RPMI7951 (cell line): ENCODE measurements at regions not wholly inside any gene's neighbourhood (a gene's known extent, or its start where the extent isn't known, plus 50 kb on each side); places are given as distances from the start of the nearest gene placed in this dataset.

ENCODE experiments used
- DNase-seq: peaks from one replicate; pipeline ENCODE4 v3.0.0-alpha.2; 2012; ENCODE audit warnings: low read depth

- DNase-seq = no peak
These were observed 179.6 kb downstream of the CSNK2A3 start for GRCh38 chr11:11173316-11174025.

DNA sequence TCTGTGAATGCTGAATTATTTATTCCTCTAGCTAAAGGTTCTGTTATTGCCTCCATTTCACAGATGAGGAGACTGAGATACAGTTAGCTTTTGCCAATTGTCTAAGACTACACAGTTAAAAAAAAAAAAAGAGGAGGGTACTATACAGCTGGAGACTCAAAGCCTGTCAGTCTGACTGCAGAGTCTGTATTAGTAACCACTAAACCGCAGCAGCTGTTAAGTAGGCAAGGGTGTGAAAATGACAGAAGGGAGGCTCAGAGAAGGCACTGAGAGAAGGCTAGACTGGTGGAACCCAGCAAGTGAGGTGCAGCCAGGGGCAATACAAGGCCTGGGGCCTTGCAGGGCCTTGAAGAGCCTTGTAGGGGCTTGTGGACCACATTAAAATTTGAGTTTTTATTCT is 181.2 kb downstream of the CSNK2A3 start:
- DNase-seq = peak; percentile 53

DNA sequence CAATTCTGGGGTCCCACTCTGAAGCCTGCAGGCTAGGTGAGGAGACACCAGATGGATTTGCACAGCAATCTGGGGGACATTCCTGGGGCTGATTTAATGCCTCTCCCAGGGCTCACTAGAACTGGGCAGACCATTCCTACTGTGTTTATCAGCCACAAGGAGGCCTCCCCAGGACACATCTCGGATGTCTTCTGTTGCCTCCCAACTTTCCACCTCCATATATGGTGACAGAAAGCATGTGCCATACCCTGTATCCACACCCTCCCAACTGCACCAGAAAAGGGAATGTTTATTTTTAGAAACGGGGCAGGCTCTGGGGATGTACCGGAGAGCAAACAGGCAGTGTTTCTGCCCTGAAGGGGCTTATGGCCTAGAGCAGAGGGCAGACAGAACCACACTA is 181.8 kb downstream of the CSNK2A3 start:
- DNase-seq = peak; percentile 42

DNA sequence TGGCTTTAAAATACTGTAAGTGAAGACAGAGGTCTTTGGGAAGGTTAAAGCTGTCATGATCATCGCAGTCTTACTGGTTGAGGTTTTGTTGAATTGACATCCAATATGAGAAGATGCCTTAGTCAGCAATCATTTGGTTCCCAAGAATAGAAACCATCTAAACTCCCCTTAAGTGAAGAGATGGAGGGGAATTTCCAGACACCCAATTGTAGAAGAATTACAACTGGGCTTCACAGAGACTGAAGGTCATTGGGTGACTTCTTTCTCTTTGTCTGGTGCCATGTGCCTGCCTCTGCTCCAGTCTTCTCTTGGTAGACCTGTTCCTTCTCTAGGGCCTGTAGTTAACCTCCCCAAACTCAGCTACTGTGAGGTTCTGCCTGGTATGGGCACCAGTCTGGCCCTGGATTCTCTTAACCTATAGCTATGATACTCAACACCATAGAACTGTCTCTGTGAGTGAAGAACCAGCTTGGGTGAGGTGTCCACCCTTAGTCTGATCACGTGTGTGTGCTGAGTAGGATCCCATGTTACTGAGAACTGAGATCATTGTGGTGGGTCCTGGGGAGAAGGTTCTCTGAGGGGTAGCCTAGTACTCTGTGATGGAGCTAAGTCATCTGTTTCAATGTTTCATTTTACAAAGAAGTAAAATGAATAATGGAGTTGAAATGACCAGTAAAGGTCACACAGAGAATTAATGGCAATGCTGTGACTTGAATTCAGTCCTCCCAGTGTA is 182.5 kb downstream of the CSNK2A3 start:
- no peak for DNase-seq

DNA sequence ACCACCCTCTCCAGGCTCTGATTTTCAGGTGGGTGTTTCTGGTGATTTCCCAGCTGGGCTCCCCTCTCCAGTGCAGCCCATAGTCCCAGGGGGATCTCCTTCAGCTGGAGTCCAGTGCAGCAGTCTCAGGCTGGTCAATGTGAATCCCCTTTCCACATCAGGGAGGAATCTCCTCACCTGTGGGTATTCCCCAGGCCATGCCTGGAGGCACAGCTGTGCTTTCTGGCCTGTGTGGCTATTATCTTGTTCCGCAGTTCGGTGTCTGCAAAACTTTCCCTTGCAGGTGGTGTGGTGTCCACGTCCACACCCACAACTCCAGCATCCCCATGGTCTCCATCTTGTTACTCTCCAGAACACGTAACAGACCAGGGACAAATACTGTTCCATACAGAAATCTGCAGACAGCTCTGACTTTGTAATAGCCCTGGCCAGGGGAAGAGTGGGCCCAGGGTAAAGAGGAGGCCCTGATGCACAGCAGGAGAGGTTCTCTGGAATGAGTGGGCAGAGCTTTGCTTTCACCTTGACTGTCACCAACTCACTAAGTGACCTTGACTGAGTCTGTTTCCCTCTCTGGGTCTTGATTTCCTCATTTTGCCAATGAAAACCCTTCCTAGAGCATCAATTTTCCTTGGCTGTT is 183.2 kb downstream of the CSNK2A3 start:
- DNase-seq = no peak

GRCh38 chr11:11167806-11168205 is 185.2 kb downstream of the CSNK2A3 start:
- no peak for DNase-seq

GRCh38 chr11:11164334-11164690 is 188.7 kb downstream of the CSNK2A3 start:
- DNase-seq = no peak

DNA sequence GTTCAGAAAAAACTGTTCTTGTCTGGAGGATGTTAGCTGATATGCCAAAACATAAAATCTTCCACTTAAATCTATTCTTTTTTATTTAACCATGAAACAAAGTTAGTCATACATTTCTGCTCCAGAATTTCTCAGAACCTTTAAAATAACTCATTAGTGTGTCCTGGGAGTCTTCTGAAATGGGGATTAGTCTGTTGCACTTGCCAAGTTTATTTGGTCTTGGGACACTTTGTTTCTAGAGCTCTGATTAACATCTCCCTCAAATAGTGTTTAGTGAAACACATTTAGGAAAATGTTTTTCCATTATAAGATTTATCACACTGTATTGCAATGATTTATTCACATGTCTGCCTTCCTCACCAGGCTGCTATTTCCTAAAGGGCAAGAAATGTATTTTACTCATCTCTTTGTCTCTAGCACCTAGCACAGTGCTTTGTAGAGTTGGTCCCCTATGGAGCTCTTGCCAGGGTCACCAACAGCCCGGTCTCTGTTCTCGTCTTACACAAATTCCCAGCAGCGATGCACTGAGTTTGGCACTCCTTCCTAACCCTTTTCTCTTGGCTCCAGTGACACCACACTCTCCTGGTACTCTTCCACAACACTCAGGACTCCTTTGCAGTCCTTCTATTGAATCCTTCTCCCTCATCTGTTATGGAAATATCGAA is 189.2 kb downstream of the CSNK2A3 start:
- no peak for DNase-seq

DNA sequence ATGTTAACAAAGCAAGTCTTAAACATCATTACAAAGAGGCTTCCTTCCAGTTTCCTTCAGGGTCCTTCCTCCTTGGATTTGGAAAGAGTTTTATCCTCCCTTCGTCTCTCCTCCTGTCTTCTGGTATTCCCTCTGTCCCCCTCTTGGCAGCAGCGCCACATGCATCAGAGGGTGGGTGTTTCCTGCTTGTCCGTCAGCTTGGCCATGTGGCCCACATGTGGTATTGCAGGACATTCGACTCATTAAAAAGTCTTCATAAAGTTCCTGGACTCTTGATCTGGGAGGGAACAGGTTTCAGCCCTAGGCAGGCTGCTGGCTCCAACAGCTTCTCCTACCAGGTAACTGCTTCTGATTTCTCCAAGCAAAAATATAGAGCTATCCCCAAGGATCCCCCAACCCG is 189.8 kb downstream of the CSNK2A3 start:
- peak; percentile 15 for DNase-seq

GRCh38 chr11:11157185-11157584 is 195.9 kb downstream of the CSNK2A3 start:
- peak; percentile 40 for DNase-seq

GRCh38 chr11:11155962-11156815 is 196.9 kb downstream of the CSNK2A3 start:
- DNase-seq = no peak

DNA sequence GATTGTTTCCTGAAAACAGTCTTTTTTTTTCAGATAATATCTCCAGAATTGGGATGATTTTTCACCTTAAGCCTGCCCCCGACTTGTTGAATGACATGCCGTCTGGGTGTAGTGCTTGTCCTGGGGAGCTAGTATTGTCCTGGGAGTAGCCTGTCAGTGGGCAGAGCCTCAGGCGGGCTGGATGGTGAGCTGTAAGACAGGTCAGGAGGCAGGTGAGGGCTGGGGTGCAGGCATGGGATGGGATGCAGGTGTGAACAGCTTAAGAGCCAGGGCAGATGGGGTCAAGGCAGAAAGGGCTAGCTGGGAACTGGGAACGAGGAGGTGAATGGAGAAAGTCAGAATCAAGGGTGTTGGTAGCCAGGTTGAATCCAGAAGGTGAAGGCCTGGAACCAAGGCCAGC is 200.2 kb downstream of the CSNK2A3 start:
- DNase-seq = no peak

DNA sequence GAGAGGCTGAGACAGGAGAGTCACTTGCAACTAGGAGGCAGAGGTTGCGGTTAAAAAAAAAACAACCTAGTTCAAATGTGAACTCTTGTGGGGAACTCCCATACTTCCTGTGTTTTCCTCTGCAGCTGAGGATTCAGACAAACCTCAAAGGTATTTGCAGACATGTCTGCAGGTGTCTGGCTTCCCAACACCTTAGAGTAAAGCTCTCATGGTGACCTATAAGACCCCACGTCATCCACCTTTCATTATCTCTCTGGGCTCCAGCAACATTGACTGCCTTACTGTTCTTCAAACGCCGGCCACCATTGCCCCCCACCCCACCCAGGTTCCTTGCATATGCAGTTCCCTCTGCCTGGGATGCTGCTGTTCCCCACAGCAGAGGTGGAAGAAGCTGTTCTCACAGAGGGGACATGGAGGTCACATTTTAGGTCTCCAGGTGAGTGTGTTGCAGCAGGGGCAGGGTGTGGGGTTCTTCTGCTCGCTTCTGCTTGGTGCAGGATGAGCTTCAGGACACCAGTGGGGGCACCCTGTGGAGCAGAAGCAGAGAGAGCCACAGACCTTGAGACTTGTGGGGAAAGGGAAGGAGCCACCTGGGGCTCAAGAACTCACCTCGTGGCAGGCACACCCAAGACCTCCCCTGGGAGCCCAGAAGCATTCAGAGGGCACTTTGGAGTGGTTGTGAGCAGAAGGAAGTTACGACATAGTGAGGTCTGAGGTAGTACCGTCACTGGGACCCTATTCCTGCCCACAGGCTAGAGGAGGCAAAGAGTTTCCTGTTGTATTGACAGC is 203.2 kb downstream of the CSNK2A3 start:
- no peak for DNase-seq

GRCh38 chr11:11148596-11148995 is 204.5 kb downstream of the CSNK2A3 start:
- DNase-seq = no peak

GRCh38 chr11:11148104-11148509 is 204.9 kb downstream of the CSNK2A3 start:
- DNase-seq = peak; percentile 47

DNA sequence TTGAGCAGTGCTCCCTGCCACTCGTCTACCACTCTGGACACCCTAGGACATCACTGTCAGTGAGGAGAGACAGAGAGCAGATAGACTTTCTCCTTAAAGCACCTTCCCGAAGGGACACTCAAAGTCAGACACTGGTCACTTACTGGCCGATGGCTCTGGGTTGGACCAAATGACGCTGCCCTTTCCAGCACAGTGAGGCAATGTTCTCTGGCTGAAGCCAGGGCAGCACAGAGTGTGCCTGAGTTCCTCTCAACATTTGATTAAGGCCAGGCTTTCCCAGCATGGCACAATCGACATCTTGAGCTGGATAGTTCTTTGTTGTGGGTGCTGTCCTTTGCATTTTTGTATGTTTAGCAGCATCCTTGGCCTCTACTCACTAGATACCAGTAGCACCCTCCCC is 206.2 kb downstream of the CSNK2A3 start:
- no peak for DNase-seq

- no peak for DNase-seq
These were observed 209.2 kb downstream of the CSNK2A3 start for GRCh38 chr11:11143849-11144248.

GRCh38 chr11:11142430-11142829 is 210.6 kb downstream of the CSNK2A3 start:
- DNase-seq = no peak

- no peak for DNase-seq
These were observed 212.0 kb downstream of the CSNK2A3 start for GRCh38 chr11:11141065-11141464.

DNA sequence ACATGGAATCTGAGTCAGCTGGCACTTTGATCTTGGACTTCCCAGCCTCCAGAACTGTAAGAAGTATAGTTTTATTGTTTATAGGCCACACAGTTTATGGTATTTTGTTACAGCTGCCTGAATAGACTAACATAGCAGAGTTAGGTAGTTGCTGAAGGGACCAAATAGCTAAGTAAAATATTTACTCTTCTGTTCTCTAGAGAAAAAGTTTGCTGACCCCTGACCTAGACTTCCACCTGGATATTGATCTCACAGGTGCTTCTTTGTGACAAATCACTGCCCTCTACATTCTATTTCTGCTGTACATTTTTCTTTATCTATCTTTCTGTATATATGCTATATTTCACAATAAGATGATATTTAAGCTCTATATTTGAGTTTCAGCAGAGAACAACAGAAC is 212.5 kb downstream of the CSNK2A3 start:
- DNase-seq = no peak

GRCh38 chr11:11137339-11137738 is 215.7 kb downstream of the CSNK2A3 start:
- no peak for DNase-seq
